RCC 7860 (cell line): ENCODE measurements at regions not wholly inside any gene's neighbourhood (a gene's known extent, or its start where the extent isn't known, plus 50 kb on each side); places are given as distances from the start of the nearest gene placed in this dataset.

Source experiments
- DNase-seq: peaks from one replicate; pipeline ENCODE4 v3.0.0-alpha.2; 2015; ENCODE audit warnings: low spot score
- FAIRE-seq: peaks from 2 replicates; lab custom pipeline; 2012; peaks lifted over from hg19 to GRCh38; lab: Jason Lieb, UNC

- DNase-seq (no peak), FAIRE-seq (no peak)
These were observed 85.8 kb upstream of the SPATA13 start for GRCh38 chr13:24074678-24075077.

DNA sequence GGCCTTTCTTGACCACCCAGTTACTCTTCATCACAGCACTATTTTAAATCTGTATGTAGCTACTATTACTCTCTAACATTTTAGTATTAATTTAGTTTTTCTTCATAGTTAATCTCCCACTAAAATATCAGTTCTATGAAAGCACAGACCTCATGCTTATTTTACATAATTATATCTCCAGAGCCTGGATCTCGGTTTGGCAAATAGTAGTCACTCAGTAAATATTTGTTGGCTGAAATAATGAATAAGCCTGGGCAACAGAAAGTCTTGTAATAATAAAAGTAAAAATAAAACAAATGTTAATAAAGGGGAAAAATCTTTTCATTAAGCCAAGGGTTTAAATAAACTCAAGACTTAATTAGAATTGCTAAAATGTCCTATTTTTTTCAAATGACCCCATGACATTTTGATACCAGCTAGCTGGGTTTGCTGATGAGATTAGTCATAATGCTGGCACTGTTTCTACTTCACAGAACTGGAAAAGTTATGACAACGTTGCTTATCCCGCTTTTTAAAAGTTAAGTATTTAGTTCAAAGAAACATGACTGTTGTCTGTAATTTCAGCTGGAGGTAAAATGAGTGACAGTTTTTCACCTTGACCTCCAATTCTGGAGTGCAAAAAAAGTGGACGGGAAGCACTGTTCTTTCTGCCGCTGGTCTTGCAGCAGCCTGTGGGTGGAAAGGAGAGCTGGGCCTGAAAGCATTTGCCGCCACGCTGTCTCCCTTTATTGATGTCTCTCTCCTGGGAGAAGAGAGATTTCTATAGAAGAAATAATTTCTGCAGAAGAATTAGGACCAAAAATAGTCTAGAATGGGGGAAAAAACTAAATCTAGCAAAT, 85.2 kb upstream of the SPATA13 start:
- no peak for DNase-seq
- no peak for FAIRE-seq

DNA sequence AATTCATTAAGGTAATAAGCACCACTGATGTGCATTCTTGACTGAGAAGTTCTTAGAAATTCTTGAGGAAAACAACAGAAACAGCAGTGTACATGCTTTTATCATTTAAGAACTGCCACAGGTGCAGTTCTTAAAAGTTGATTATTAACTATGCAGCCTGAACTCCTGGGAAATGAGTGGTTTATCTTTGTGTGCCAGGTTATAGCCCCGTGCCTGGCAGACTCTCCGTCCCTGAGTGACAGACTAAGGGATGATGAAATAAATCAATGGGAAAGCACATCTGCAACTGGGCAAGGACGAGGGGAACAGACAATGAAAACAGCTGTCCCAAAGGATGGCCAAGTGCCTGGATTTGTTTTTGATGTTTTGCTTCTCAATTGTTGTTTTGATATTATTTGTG, 84.4 kb upstream of the SPATA13 start:
- FAIRE-seq: no peak
- no peak for DNase-seq

GRCh38 chr13:24076636-24077035, 83.9 kb upstream of the SPATA13 start:
- FAIRE-seq: no peak
- no peak for DNase-seq

DNA sequence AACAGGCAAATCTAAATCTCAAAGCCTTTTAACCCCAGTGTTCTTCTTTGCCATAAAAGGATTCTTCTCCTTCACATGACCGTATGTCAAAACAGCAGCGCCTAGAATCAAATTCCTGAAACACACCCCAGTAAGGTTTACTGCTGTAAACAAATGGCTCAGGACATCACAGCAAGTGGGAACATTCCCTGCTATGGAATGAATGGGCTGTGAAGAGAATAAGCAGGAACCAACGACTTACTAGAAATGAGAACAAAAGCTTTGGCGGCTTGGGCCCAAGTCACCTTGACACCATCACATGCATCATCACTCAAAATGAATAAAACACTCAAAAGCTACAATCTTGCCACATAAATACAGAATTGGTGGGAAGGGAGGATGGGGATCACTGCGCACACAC, 80.4 kb upstream of the SPATA13 start:
- FAIRE-seq: no peak
- DNase-seq: no peak

GRCh38 chr13:24081387-24081786, 79.1 kb upstream of the SPATA13 start:
- no peak for FAIRE-seq

DNA sequence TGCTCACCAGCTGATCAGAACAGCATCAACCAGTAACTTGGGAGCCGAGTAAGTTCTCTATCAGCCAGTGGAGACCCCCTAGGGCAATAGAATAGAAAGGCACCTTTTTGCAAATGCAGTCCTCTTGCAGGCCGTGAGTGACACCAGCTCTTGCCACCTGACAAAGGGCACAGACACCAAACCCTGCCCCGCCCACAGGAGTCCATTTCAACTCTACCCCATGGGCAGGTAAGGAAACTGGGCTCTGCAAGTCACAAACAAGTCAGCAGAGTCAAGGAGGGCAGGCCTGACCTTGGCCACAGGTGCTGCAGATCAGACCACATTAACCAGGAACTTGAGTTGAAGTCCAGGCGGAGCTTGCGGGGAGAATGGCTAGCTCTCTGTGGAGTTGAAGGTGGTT, 77.4 kb upstream of the SPATA13 start:
- FAIRE-seq: no peak
- DNase-seq: no peak

More at GRCh38 chr13:24081387-24081786, 79.1 kb upstream of the SPATA13 start:
- DNase-seq: no peak

DNA sequence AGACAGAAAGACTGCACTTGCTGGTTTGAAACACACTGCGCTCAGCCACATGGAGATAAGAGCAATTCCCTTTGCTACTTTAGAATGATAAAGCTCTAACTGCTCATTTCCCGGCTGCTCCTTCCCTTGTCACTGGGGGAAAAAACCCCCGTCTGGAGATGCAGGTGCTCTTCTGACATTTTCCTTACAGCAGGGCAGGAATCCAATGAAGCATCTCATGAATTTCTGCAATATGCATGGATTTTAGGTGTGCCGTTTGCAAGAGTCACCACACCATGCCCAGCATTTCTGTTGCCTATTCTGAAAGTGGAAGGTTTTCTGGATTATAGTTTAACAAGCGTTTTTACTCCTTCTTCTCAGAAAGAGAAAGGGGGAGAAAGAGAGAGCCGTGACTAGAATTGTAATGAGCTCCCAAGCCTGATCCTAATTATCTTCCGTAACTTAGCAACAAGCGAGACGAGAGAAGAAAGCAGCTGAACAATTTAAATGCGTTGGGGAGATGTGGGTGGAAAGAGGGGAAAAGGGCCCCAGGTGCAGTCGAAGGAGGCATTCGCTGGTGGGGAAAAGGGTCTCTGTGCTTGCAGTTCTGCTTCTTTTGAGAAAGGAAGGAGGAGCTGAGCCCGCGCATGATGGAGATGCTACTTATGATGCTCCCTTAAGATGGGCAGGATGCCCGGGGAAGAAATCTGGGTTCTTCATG, 76.6 kb upstream of the SPATA13 start:
- DNase-seq: no peak
- FAIRE-seq: no peak

DNA sequence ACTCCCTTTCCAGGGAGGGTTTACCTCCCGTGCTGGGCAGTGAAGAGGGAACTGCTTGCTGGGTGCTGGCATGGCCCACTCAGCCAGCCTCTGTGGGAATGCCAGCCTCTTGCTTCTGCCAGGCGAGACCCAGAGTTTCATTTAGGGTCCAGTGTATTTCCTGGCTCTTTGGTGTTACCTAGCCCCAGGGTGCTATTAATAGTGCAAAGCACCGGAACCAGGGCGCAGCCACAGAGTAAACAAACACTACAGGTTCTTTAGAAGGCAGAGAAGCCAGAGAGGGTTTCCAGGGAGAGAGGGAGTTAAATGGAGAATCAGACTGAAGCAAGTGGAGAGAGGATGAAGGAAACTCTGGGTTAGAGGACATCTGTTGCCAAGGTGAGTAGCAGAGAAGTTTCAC, 74.9 kb upstream of the SPATA13 start:
- FAIRE-seq (no peak), DNase-seq (no peak)

GRCh38 chr13:24086642-24087041, 73.9 kb upstream of the SPATA13 start:
- FAIRE-seq (no peak), DNase-seq (no peak)

DNA sequence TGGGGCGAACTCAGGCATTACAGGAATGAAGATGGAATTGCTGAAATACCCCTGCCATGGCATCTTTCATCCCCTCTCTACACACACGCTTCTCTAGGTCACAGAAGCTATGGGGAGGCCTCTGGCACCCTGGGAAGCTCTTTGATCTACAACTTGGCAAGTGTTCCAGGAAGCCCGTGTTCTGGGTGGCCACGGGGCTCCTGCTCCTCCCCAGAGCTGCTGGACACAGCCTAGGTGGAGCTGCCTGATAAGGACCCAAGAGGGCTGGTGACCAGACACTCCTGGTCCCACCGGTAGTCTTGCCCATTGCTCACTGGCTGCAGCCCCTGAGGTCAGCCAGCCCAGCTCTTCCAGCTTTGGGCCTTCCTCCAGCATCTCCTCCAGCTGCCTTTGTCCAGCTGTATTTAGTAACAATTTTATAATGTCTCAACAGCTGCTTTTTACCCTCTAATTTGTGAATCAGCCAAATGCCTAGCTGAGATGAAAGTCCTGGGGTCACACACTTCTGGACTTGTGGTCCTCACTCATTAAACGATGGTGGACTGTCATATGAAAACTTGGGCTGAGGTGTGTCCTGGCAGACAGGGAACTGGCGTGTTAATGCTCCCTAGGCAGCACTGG, 72.8 kb upstream of the SPATA13 start:
- no peak for FAIRE-seq

DNA sequence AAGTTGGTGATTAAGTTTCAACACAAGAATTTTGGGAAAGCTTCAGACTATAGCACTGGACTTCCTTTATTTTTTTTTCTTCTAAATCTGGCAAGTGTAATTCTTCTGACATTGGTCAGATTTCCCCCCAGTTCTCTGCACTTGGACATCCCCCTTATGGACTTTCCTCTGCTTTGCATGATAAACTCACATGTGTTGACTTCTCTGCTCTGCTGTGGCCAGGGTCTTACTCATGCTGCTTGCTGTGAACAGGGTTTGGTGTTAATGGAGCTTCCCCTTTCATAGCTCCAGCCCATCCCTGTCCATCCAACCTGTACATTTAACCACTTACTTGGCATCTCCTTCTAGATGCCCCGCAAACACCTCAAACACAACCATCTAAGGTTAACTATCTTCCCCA, 70.5 kb upstream of the SPATA13 start:
- FAIRE-seq: no peak
- DNase-seq: no peak

More for the DNA sequence above, 72.8 kb upstream of the SPATA13 start:
- no peak for DNase-seq

DNA sequence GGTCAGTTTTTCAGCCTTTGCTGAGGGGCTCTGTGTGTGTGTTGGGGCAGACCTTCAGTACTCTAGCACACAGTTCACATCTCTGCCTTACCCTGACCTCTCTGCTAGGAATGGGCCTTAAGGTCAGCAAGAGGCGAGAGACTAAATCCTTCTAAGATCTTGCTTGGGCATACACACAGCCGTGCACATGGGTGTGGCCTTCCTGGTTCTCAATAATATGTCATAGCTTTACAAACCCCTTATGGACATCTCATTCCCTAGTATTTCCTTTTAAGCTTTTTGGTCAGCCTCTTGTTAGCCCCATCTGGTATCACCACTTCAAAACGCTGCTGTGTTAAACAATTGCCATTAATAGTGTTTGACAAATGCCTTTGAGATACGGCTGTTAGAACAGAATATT, 69.4 kb upstream of the SPATA13 start:
- no peak for FAIRE-seq
- DNase-seq: no peak

GRCh38 chr13:24092108-24092507, 68.4 kb upstream of the SPATA13 start:
- FAIRE-seq (no peak), DNase-seq (no peak)

DNA sequence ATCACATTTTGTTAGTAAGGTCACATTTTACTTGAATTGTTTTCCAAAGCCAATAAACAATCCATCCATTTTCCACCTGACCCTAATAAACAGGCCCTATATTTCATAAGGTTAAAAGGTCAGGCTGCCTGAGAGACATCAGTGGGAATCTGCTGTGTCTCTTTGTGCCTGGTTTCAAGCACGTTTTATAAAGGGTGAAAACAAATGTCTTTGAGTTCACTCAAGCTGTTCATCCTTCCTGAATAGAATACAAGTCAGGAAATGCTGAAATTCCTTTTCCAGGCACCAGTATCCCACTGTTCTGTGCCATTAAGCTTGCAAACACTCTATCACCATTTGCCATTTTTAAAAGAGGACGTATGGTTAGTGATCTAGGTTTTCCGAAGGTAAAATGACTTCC, 67.5 kb upstream of the SPATA13 start:
- no peak for DNase-seq
- FAIRE-seq: no peak

DNA sequence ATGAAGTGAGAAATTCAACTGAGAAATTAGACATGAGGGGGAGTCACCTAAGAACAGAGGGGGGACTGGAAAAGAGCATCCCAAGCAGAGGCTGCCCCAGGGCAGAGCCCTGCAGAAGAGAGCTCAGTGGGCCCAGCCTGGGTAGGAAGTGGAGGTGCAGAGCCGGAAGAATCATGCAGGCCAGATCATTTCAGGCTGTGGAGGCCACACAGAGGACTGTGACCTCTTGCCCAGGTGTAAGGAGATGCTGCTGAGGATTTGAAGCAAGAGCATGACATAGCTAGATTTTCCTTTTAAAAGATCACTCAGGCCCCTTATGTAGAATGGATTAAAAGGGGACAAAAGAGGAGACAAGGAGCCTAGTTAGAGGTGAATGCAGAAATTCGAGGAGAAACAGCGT, 63.9 kb upstream of the SPATA13 start:
- no peak for FAIRE-seq

DNA sequence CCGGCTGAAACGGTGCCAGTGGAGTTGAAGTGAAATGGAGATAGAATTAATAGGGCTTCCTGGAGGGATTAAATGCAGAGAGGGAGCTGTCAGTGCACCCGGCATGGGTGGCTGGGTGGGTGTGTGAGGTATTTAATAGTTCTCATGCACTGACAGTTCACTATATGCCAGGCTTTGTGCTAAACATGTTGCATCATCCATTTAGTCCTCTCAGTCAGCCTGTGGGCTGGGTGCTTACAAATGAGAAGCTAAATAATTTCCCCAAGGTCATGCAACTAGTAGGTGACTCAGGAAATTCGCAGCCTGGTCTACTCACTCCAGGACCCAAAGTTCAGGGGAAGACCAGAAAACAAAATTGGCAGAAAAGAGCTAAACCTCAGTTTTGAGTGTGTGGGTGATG, 63.5 kb upstream of the SPATA13 start:
- DNase-seq: no peak
- FAIRE-seq: no peak

More for the DNA sequence above, 63.9 kb upstream of the SPATA13 start:
- no peak for DNase-seq

DNA sequence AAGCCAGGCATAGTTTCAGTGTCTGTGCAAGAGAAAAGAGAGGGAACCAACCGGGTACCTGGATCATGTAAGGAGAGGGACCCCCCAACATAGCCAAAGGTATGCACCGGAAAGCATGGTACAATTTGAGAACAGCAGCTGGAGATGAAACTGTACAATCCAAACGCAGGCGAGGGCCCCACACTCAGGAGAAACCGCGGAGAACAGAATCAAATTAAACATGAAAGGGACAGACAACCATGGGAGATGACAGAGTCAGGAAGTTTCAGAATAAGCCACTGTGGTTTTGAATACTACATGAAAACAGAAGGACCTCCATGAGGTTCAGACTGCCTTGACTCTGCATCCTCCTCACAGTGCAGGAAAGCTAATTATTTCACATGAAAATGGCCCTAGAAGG, 62.9 kb upstream of the SPATA13 start:
- FAIRE-seq: no peak
- no peak for DNase-seq

DNA sequence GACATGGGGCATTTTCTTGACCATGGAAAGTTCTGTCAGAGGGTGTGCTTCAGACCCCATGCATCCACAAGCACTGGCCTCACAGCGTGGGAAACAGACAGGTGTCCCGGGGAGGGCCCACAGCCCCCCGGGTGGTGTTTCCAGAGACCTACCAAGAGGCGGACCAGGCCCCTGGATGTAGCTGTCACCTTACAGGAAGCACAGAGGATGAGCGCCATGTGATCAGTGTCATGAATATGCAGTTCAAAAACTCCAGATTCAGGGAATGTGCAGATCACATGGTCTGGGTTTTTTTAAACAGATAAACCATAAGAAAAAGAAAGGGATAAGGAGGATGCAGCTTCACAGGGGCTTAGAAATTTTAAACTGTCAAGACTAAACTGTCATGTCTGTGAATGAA, 61.0 kb upstream of the SPATA13 start:
- no peak for DNase-seq
- FAIRE-seq: no peak

DNA sequence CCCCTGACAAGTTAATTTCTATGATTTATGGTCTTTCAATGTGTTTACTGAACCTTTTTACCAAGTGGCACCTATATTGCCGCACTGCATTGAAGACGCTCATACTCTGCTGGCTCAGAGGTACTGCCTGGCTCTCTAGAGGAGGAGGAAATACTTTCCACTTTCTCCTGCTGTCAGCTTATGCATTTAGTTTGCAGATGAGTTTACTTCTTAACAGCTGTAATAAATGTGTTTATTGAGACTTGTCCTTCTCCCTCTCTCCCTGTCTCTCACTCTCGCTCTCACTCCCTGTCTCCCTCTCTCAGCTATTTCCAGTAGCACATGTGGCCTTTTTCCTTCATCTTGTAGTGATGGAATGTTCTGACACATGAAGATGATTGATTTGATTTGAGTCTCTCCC, 60.3 kb upstream of the SPATA13 start:
- DNase-seq: no peak
- no peak for FAIRE-seq

DNA sequence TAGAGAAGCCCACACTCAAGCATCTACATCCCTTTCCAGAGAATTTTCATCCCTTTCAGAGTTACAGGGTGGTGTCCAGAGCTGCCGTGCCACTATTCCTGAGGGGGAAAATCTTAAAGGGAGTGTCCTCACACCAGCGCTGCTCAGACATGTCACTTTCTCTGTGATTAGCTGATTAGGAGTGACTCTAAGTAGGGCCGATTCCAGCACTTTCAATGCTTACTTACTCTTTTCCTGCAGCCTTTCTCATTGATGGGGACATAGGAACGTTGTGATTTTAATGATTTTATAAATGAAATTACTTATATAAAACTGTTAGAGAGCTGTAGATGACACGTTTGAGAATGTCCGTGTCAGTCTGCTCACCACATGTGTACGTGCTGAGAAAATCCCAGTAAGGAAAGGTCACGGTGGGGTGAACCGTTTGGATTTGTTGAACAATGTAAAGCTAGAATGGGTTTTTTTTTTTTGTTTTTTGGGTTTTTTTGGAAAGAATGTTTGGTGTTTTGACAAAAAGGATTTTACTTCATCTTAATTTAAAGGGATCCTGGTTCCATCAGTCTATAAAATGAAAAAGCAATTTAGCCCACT, 56.6 kb upstream of the SPATA13 start:
- FAIRE-seq: no peak
- no peak for DNase-seq

GRCh38 chr13:24104723-24105122, 55.8 kb upstream of the SPATA13 start:
- FAIRE-seq: no peak
- DNase-seq: no peak
